ENCODE measurements at regions not wholly inside any gene's neighbourhood (a gene's known extent, or its start where the extent isn't known, plus 50 kb on each side); places are given as distances from the start of the nearest gene placed in this dataset.

- no peak for TF ChIP-seq CTCF (IDR thresholded peaks at IDR 0.05; ENCODE audit: insufficient read depth, low read length)
- TF ChIP-seq POLR2AphosphoS5 (IDR thresholded peaks at IDR 0.05; ENCODE audit: low read depth), result no peak
- TF ChIP-seq, protein P1, sequence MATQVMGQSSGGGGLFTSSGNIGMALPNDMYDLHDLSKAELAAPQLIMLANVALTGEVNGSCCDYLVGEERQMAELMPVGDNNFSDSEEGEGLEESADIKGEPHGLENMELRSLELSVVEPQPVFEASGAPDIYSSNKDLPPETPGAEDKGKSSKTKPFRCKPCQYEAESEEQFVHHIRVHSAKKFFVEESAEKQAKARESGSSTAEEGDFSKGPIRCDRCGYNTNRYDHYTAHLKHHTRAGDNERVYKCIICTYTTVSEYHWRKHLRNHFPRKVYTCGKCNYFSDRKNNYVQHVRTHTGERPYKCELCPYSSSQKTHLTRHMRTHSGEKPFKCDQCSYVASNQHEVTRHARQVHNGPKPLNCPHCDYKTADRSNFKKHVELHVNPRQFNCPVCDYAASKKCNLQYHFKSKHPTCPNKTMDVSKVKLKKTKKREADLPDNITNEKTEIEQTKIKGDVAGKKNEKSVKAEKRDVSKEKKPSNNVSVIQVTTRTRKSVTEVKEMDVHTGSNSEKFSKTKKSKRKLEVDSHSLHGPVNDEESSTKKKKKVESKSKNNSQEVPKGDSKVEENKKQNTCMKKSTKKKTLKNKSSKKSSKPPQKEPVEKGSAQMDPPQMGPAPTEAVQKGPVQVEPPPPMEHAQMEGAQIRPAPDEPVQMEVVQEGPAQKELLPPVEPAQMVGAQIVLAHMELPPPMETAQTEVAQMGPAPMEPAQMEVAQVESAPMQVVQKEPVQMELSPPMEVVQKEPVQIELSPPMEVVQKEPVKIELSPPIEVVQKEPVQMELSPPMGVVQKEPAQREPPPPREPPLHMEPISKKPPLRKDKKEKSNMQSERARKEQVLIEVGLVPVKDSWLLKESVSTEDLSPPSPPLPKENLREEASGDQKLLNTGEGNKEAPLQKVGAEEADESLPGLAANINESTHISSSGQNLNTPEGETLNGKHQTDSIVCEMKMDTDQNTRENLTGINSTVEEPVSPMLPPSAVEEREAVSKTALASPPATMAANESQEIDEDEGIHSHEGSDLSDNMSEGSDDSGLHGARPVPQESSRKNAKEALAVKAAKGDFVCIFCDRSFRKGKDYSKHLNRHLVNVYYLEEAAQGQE (IDR thresholded peaks at IDR 0.05; ENCODE audit: insufficient replicate concordance, low read depth), result no peak
Observed at GRCh38 chr2:33890686-33891085, 291.6 kb upstream of the FAM98A start.

Measured in HL-60 (cell line).